Ramos (cell line): ENCODE measurements at regions not wholly inside any gene's neighbourhood (a gene's known extent, or its start where the extent isn't known, plus 50 kb on each side); places are given as distances from the start of the nearest gene placed in this dataset.

Experiments
- in situ Hi-C: fragments of 300-500 bp; cut with MboI; formaldehyde crosslinking; loops from one replicate; pipeline ENCODE4 v1.14.3; 2022; ENCODE audit warnings: low sequenced_read_pairs; ENCODE audit not compliant: unreplicated experiment

- in situ Hi-C loops = loop anchor here (25.0 kb wide), 1 partner anchor 236 kb away; no protein-coding TSS in a partner anchor
Observed at GRCh38 chr18:2348003-2348402, 223.3 kb downstream of the METTL4 start.

- in situ Hi-C loops = no loop called here
Observed at GRCh38 chr18:2351126-2351850, 220.0 kb downstream of the METTL4 start.

GRCh38 chr18:2354292-2354691, 217.0 kb downstream of the METTL4 start:
- in situ Hi-C loops = no loop called here

- in situ Hi-C loops = no loop called here
Observed at GRCh38 chr18:2356906-2357305, 214.4 kb downstream of the METTL4 start.

GRCh38 chr18:2360861-2361260, 210.4 kb downstream of the METTL4 start:
- in situ Hi-C loops = no loop called here

GRCh38 chr18:2368102-2368501, 203.2 kb downstream of the METTL4 start:
- in situ Hi-C loops = no loop called here

- in situ Hi-C loops = no loop called here
Observed at GRCh38 chr18:2376707-2377106, 194.6 kb downstream of the METTL4 start.

GRCh38 chr18:2380101-2380500, 191.2 kb downstream of the METTL4 start:
- in situ Hi-C loops = no loop called here

GRCh38 chr18:2381539-2381938, 189.8 kb downstream of the METTL4 start:
- in situ Hi-C loops = no loop called here

- in situ Hi-C loops = no loop called here
Observed at GRCh38 chr18:2387588-2387987, 183.7 kb downstream of the METTL4 start.

GRCh38 chr18:2390158-2390557, 181.1 kb downstream of the METTL4 start:
- in situ Hi-C loops = no loop called here

- in situ Hi-C loops = no loop called here
Observed at GRCh38 chr18:2391470-2391869, 179.8 kb downstream of the METTL4 start.

GRCh38 chr18:2392446-2392845, 178.9 kb downstream of the METTL4 start:
- in situ Hi-C loops = no loop called here

- in situ Hi-C loops = no loop called here
Observed at GRCh38 chr18:2394684-2395083, 176.6 kb downstream of the METTL4 start.

- in situ Hi-C loops = no loop called here
Observed at GRCh38 chr18:2395427-2396161, 175.7 kb downstream of the METTL4 start.

GRCh38 chr18:2396162-2396505, 175.2 kb downstream of the METTL4 start:
- in situ Hi-C loops = no loop called here

- in situ Hi-C loops = no loop called here
Observed at GRCh38 chr18:2400701-2401196, 170.6 kb downstream of the METTL4 start.

- in situ Hi-C loops = no loop called here
Observed at GRCh38 chr18:2402084-2402483, 169.2 kb downstream of the METTL4 start.

- in situ Hi-C loops = no loop called here
Observed at GRCh38 chr18:2406544-2406943, 164.8 kb downstream of the METTL4 start.

GRCh38 chr18:2407961-2408360, 163.3 kb downstream of the METTL4 start:
- in situ Hi-C loops = no loop called here

- in situ Hi-C loops = no loop called here
Observed at GRCh38 chr18:2409906-2410305, 161.4 kb downstream of the METTL4 start.

GRCh38 chr18:2410688-2411087, 160.6 kb downstream of the METTL4 start:
- in situ Hi-C loops = no loop called here
